Fibroblast of pulmonary artery (primary cell): ENCODE measurements at regions not wholly inside any gene's neighbourhood (a gene's known extent, or its start where the extent isn't known, plus 50 kb on each side); places are given as distances from the start of the nearest gene placed in this dataset.
A peak's percentile ranks its signal among the peaks of the same experiment; 100 is the strongest.

Source experiments
- DNase-seq: peaks from one replicate; pipeline ENCODE4 v3.0.0-alpha.2; 2010; ENCODE audit warnings: low read depth
- H3K4me3 ChIP-seq: replicated peaks from 2 replicates; pipeline ENCODE4 v1.5.1; 2011; ENCODE audit warnings: low read depth, mild to moderate bottlenecking, control low read depth, low read length, moderate library complexity
- CTCF ChIP-seq: IDR thresholded peaks from 2 replicates; pipeline ENCODE4 v1.5.1; 2011; ENCODE audit warnings: mild to moderate bottlenecking, control low read depth, low read length, inconsistent platforms; ENCODE audit errors: missing control alignments

- no peak for TF ChIP-seq CTCF
- peak; percentile 25 for DNase-seq
- H3K4me3 ChIP-seq = no peak overlapping the region
Measured at GRCh38 chr4:152094970-152095700, 334.3 kb upstream of the GATB start.

GRCh38 chr4:152091405-152091804 is 330.6 kb upstream of the GATB start:
- no peak for DNase-seq
- TF ChIP-seq CTCF = no peak
- H3K4me3 ChIP-seq = no peak overlapping the region

GRCh38 chr4:152090543-152090942 is 329.7 kb upstream of the GATB start:
- no peak for TF ChIP-seq CTCF
- peak; percentile 55 for DNase-seq
- no peak overlapping the region for H3K4me3 ChIP-seq

GRCh38 chr4:152089584-152089983 is 328.8 kb upstream of the GATB start:
- DNase-seq = no peak
- no peak for TF ChIP-seq CTCF
- no peak overlapping the region for H3K4me3 ChIP-seq

- H3K4me3 ChIP-seq = no peak overlapping the region
- TF ChIP-seq CTCF = no peak
- no peak for DNase-seq
Measured at GRCh38 chr4:152087335-152087734, 326.5 kb upstream of the GATB start.

- H3K4me3 ChIP-seq = no peak overlapping the region
- no peak for TF ChIP-seq CTCF
- no peak for DNase-seq
Measured at GRCh38 chr4:152085657-152086056, 324.9 kb upstream of the GATB start.

GRCh38 chr4:152083338-152083737 is 322.5 kb upstream of the GATB start:
- DNase-seq = no peak
- no peak overlapping the region for H3K4me3 ChIP-seq
- TF ChIP-seq CTCF = no peak
